ENCODE measurements at regions not wholly inside any gene's neighbourhood (a gene's known extent, or its start where the extent isn't known, plus 50 kb on each side); places are given as distances from the start of the nearest gene placed in this dataset.

- Histone ChIP-seq H4K5ac (ENCODE audit: insufficient read length, low read depth, low read length) (no peak overlapping the region), H3K4me3 (ENCODE audit: extremely low read depth in 1 of 4, insufficient read depth in 2 of 4, low read depth in 3 of 4, low read length in 4 of 4) (no peak overlapping the region), H4K8ac (ENCODE audit: extremely low read depth, insufficient read depth, low read length) (no peak overlapping the region), H3K9me3 (ENCODE audit: insufficient read depth in 2 of 2, low read depth in 1 of 2, low read length in 1 of 2) (no peaks in the 10 kb centered on the region), H2BK15ac (ENCODE audit: low read length) (no peak overlapping the region), H3K56ac (replicated peaks; ENCODE audit: insufficient read length, low read depth, low read length) (no peak overlapping the region), H3K23me2 (ENCODE audit: low read depth, low read length) (no peaks in the 10 kb centered on the region), H2BK20ac (ENCODE audit: low read length) (no peak overlapping the region), H2BK120ac (replicated peaks; ENCODE audit: low read depth, low read length) (no peak overlapping the region), H3K27me3 (replicated peaks in 1 of 4; ENCODE audit: control insufficient read depth in 3 of 4, extremely low read depth in 1 of 4, insufficient read depth in 3 of 4, low read length in 3 of 4) (no peaks in the 10 kb centered on the region), H3K4ac (replicated peaks; ENCODE audit: insufficient read length, low read depth, low read length) (no peak overlapping the region), H4K20me1 (replicated peaks in 1 of 2; ENCODE audit: control insufficient read depth in 1 of 2, insufficient read depth in 2 of 2, low read length in 2 of 2) (no peaks in the 10 kb centered on the region), H3K4me1 (replicated peaks in 1 of 4; ENCODE audit: control insufficient read depth in 3 of 4, insufficient read depth in 4 of 4, low read length in 3 of 4) (no peaks in the 10 kb centered on the region), H3K23ac (ENCODE audit: insufficient read length) (no peak overlapping the region), H2AK5ac (ENCODE audit: low read depth, low read length) (no peak overlapping the region), H3K36me3 (ENCODE audit: control insufficient read depth in 2 of 4, insufficient read depth in 4 of 4, low read length in 3 of 4) (no peaks in the 10 kb centered on the region; a peak in 1 of 8 replicates), H2AFZ (ENCODE audit: low read length) (no peak overlapping the region), H2BK5ac (ENCODE audit: low read depth, low read length) (no peak overlapping the region), H3K27ac (ENCODE audit: low read depth, low read length) (no peak overlapping the region), H3K4me2 (ENCODE audit: insufficient read depth in 1 of 2, low read depth in 2 of 2, low read length in 2 of 2) (no peak overlapping the region), H3K9ac (replicated peaks in 1 of 4; ENCODE audit: extremely low read depth in 1 of 4, low read depth in 3 of 4, low read length in 3 of 4) (no peak overlapping the region), H4K91ac (replicated peaks; ENCODE audit: insufficient read length, low read length) (no peak overlapping the region), H3K79me2 (ENCODE audit: control insufficient read depth in 1 of 2, insufficient read depth in 2 of 2, low read length in 2 of 2) (no peaks in the 10 kb centered on the region), H3K14ac (ENCODE audit: insufficient read length) (no peak overlapping the region), H3K79me1 (ENCODE audit: low read depth, low read length) (no peaks in the 10 kb centered on the region), H2BK12ac (ENCODE audit: low read depth, low read length) (no peak overlapping the region), H3K18ac (ENCODE audit: extremely low read depth, low read length) (no peak overlapping the region)
- ChIA-PET POLR2A (ENCODE audit: partially characterized antibody) (no interaction called here), CTCF (ENCODE audit: partially characterized antibody) (interaction anchor here (0.6 kb wide), 1 partner anchor 29 kb away, joined by 3 read pairs; no protein-coding TSS in a partner anchor)
- no peak for FAIRE-seq
- DNase-seq (ENCODE audit: low read depth in 1 of 2, low spot score in 2 of 2): no peak
- whole genome bisulfite sequencing, 2 experiments (ENCODE audit: extremely low coverage in 1 of 2, insufficient coverage in 1 of 2, insufficient read length in 1 of 2, insufficient replicate concordance in 2 of 2, low coverage in 1 of 2, low lambda C conversion rate in 2 of 2, missing lambda C conversion rate in 1 of 2): 83% methylated on average over 1 of the region's 1 CpG; no CpG with 5 or more reads in 1 of the 2 experiments
- no peak for TF ChIP-seq NRF1 (IDR thresholded peaks at IDR 0.05; ENCODE audit: low read depth, low read length)
- TF ChIP-seq TCF12 (IDR thresholded peaks at IDR 0.05; ENCODE audit: low read depth, low read length): no peak
- no peak for TF ChIP-seq GABPA (IDR thresholded peaks at IDR 0.05; ENCODE audit: borderline replicate concordance, insufficient read depth, low read length)
- TF ChIP-seq RNF2 (IDR thresholded peaks at IDR 0.05; ENCODE audit: borderline replicate concordance, low read depth, low read length, missing control alignments, poor library complexity, severe bottlenecking): no peak
- TF ChIP-seq HDAC2 (IDR thresholded peaks at IDR 0.05; ENCODE audit: borderline replicate concordance in 1 of 2, low read depth in 2 of 2, low read length in 2 of 2): no peak
- TF ChIP-seq YY1 (IDR thresholded peaks at IDR 0.05; ENCODE audit: low read depth, low read length): no peak
- no peak for TF ChIP-seq CEBPB (IDR thresholded peaks at IDR 0.05; ENCODE audit: low read depth, low read length)
- TF ChIP-seq JUN (IDR thresholded peaks at IDR 0.05; ENCODE audit: low read depth, low read length): no peak
- no peak for TF ChIP-seq CTCF (IDR thresholded peaks at IDR 0.05; ENCODE audit: control extremely low read depth in 1 of 3, insufficient read depth in 1 of 3, low read depth in 1 of 3, low read length in 3 of 3)
- no peak for TF ChIP-seq CHD2 (IDR thresholded peaks at IDR 0.05; ENCODE audit: low read length)
- TF ChIP-seq TBP (IDR thresholded peaks at IDR 0.05; ENCODE audit: low read depth, low read length): no peak
- TF ChIP-seq MAX (IDR thresholded peaks at IDR 0.05): no peak
Measured at GRCh38 chr11:122398167-122398566, 257.4 kb upstream of the UBASH3B start.

Data from H1 (cell line).